WERI-Rb-1 (cell line): ENCODE measurements at regions not wholly inside any gene's neighbourhood (a gene's known extent, or its start where the extent isn't known, plus 50 kb on each side); places are given as distances from the start of the nearest gene placed in this dataset.

Experiments used
- DNase-seq: peaks from one replicate; pipeline ENCODE4 v3.0.0-alpha.2; 2020
- H3K27ac ChIP-seq: fragments of 250-450 bp; sonication (Bioruptor Pico); 2 replicates; pipeline ENCODE4 v1.5.1; 2020; ENCODE audit warnings: mild to moderate bottlenecking, moderate library complexity
- H3K27me3 ChIP-seq: fragments of 250-450 bp; sonication (Bioruptor Pico); 2 replicates; pipeline ENCODE4 v1.5.1; 2021; ENCODE audit warnings: mild to moderate bottlenecking, low read depth, moderate library complexity; ENCODE audit not compliant: insufficient read depth, severe bottlenecking
- H3K36me3 ChIP-seq: fragments of 250-450 bp; sonication (Bioruptor Pico); 2 replicates; pipeline ENCODE4 v1.5.1; 2020; ENCODE audit warnings: mild to moderate bottlenecking, moderate library complexity
- H3K4me3 ChIP-seq: 2 replicates; pipeline ENCODE4 v1.5.1; 2011; ENCODE audit warnings: low read depth, mild to moderate bottlenecking, control low read depth, low read length
- H3K9me3 ChIP-seq: fragments of 250-450 bp; sonication (Bioruptor Pico); 2 replicates; pipeline ENCODE4 v1.5.1; 2021; ENCODE audit warnings: mild to moderate bottlenecking, moderate library complexity; ENCODE audit not compliant: severe bottlenecking
- CTCF ChIP-seq: IDR thresholded peaks from 2 replicates; pipeline ENCODE4 v1.5.1; 2011; ENCODE audit warnings: low read depth, mild to moderate bottlenecking, control low read depth, inconsistent platforms, low read length

- no peaks in the 10 kb centered on the region for H3K36me3 ChIP-seq
- DNase-seq = no peak
- TF ChIP-seq CTCF = no peak
- no peak overlapping the region for H3K4me3 ChIP-seq
- H3K9me3 ChIP-seq = peaks cover 3% of the 10 kb centered on the region
- no peak overlapping the region for H3K27ac ChIP-seq
- H3K27me3 ChIP-seq = no peaks in the 10 kb centered on the region
Observed at GRCh38 chr2:11011359-11011758, 99.6 kb downstream of the KCNF1 start.

- Histone ChIP-seq H3K36me3 (no peaks in the 10 kb centered on the region), H3K27ac (no peak overlapping the region), H3K9me3 (peaks cover 3% of the 10 kb centered on the region), H3K4me3 (no peak overlapping the region), H3K27me3 (no peaks in the 10 kb centered on the region)
- no peak for DNase-seq
- TF ChIP-seq CTCF = no peak
Observed at GRCh38 chr2:11012131-11012693, 100.5 kb downstream of the KCNF1 start.

- no peak for DNase-seq
- no peak overlapping the region for H3K27ac ChIP-seq
- H3K9me3 ChIP-seq = peaks cover 3% of the 10 kb centered on the region
- no peak overlapping the region for H3K4me3 ChIP-seq
- H3K36me3 ChIP-seq = no peaks in the 10 kb centered on the region
- no peak for TF ChIP-seq CTCF
- no peaks in the 10 kb centered on the region for H3K27me3 ChIP-seq
Observed at GRCh38 chr2:11013196-11013595, 101.5 kb downstream of the KCNF1 start.

- Histone ChIP-seq H3K27me3 (no peaks in the 10 kb centered on the region), H3K36me3 (no peaks in the 10 kb centered on the region), H3K27ac (no peak overlapping the region), H3K4me3 (no peak overlapping the region), H3K9me3 (peaks cover 3% of the 10 kb centered on the region)
- TF ChIP-seq CTCF = no peak
- no peak for DNase-seq
Observed at GRCh38 chr2:11014026-11014425, 102.3 kb downstream of the KCNF1 start.

- Histone ChIP-seq H3K27ac (no peak overlapping the region), H3K9me3 (no peaks in the 10 kb centered on the region), H3K4me3 (no peak overlapping the region), H3K27me3 (no peaks in the 10 kb centered on the region), H3K36me3 (no peaks in the 10 kb centered on the region)
- no peak for TF ChIP-seq CTCF
- DNase-seq = no peak
Observed at GRCh38 chr2:11016735-11017388, 105.1 kb downstream of the KCNF1 start.

- Histone ChIP-seq H3K27me3 (no peaks in the 10 kb centered on the region), H3K4me3 (no peak overlapping the region), H3K36me3 (no peaks in the 10 kb centered on the region), H3K27ac (no peak overlapping the region), H3K9me3 (no peaks in the 10 kb centered on the region)
- TF ChIP-seq CTCF = no peak
- no peak for DNase-seq
Observed at GRCh38 chr2:11017921-11018320, 106.2 kb downstream of the KCNF1 start.
